ENCODE measurements at regions not wholly inside any gene's neighbourhood (a gene's known extent, or its start where the extent isn't known, plus 50 kb on each side); places are given as distances from the start of the nearest gene placed in this dataset.

GRCh38 chr3:117485841-117486240 lies 776.3 kb downstream of the TUSC7 start:
- DNase-seq: no peak

DNA sequence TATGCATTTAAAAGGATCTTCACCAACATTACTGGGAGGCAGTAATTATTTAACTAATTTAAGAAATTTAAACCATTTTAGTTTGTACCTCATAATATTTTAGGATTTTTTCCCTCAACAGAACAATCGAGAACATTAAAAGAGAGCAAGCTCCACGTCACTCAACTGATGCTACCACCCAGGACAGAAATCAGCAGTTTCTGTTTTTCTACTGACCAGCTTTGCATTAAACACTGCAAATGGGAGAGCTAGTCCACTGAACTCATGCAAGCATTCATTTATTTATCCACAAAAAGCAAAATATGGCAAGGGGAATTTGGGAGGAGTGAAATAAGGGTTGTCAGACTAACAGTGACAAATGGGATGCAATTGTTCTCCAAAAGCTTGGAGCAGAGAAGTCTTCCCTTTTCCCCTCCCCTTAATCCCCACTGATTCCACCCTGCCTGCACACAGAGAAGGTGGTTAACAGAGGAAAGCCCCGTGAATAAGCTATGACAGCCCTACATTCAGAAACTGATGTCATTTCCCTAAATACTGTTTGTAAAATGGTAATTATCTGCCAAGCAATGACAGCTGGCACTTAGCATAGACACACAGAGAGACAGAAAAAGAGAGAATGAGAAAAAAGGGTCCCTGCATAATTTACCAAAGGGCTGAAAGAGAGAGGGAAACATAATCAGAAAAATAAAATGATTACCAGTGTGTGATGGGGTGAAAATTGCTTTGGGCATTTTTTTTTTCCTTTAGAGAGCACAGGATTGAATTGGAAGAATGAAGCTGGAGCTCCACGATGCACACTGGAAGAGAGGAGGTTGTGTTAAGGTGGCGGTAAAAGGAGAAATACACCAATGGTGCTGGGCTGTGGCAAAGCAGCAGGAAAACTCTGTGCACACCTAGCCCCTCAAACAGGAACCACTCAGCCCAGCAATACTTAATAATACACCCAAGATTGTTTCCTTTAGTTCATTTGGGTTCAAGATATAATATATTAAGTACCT lies 777.4 kb downstream of the TUSC7 start:
- no peak for DNase-seq

DNA sequence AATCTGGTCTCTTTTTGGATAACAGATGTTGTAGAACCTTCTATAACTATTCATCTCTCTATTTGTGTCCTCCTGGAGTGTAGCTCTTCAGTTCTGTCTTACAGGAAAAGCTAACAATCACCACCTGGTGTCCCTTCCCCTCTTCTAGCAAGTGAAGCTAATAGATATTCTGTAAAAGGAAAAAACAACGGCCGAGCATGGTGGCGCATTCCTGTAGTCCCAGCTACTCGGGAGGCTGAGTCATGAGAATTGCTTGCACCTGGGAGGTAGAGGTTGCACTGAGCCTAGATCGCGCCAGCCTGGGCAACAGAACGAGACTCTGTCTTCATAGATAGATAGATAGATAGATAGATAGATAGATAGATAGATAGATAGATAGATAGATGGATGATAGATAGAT lies 779.4 kb downstream of the TUSC7 start:
- DNase-seq: no peak

DNA sequence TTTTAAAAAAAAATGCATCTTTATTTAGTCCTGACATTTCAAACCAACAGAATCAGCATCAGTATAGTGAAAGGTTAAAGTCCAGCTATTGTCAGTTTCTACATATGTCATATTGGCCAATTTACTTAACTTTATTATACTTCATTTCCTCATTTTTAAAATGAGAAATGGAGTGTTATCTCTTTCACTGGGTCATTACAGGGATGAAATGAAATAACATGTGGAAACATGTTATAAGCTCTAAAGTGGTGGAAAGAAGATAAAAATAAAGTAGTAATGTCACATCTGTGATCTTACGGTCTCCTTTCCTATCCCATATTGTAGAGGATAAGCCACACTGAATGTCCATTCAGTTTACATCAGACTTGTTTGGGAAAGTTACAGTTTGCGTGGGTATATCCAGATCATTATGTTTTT lies 780.1 kb downstream of the TUSC7 start:
- DNase-seq: no peak

- DNase-seq: no peak
These were observed 781.1 kb downstream of the TUSC7 start for GRCh38 chr3:117490716-117491115.

- no peak for DNase-seq
These were observed 786.0 kb downstream of the TUSC7 start for GRCh38 chr3:117495620-117496019.

DNA sequence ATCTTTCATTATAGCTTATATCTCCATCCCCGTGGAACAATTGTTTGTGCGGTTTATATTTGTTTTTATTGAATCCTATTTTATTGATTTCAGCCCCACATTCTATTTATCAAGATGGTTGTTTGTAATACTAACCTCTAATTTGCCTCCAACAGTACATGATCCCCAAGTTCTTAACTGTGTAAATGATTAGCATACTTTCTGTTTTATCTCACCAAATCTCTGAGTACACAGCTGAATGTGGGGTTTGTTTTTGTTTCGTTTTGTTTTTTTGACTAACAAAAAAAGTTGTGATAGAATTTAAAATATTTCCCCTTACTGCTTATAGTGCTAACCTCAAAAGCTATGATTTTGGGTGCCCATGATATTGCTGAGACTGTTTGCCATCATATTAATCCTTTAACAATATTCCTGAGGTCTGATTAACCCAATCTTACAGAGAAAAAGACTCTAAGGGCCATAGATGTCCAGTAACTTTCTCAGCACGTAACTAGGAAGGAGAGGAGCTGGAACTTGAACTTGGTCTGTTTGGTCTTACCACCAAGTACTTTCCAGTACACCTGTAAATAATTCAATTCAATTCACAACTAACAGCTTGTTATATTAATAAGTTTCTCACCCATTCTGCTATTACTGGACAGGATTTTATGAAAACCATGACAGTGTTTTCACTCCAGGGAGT lies 789.8 kb downstream of the TUSC7 start:
- DNase-seq: no peak

- no peak for DNase-seq
These were observed 798.4 kb downstream of the TUSC7 start for GRCh38 chr3:117507958-117508357.

DNA sequence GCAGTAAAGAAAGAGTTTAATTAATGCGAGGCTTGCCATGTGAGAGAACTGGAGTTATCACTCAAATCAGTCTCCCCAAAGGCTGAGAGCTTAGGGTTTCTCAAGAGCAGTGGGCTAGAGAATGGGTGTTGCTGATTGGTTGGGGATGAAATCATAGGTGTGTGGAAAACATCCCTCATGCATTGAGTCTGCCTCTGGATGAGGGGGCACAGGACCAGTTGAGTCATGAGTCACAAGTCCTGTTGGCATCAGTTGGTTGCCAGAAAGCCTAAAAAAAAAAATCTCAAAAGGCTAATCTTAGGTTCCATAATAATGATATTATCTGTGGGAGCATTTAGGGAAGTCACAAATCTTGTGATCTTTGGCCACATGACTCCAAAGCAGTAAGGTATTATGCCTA lies 800.3 kb downstream of the TUSC7 start:
- DNase-seq: no peak

DNA sequence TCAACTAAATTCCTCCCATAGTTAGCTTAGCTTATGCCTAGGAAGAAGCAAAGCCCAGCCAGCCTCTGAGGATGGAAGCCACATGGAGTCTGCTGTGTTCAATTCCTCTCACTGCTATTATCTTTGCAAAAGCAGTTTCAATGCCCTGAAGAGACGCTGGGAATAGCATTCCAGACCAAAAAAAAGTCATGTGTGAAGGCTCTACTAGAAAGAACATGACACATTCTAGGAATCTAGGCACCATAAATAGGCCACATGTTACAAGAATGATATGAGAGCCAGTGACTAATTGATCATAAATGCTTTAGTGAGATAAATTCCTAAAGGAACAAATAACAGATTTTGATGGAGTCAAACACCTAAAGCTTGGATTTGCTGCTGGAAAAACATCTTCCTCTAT lies 800.8 kb downstream of the TUSC7 start:
- no peak for DNase-seq

- DNase-seq: no peak
These were observed 803.4 kb downstream of the TUSC7 start for GRCh38 chr3:117512975-117513374.

GRCh38 chr3:117515309-117515708 lies 805.7 kb downstream of the TUSC7 start:
- DNase-seq: no peak

GRCh38 chr3:117518364-117518763 lies 808.8 kb downstream of the TUSC7 start:
- DNase-seq: no peak

- DNase-seq: no peak
These were observed 810.2 kb downstream of the TUSC7 start for GRCh38 chr3:117519776-117520175.

DNA sequence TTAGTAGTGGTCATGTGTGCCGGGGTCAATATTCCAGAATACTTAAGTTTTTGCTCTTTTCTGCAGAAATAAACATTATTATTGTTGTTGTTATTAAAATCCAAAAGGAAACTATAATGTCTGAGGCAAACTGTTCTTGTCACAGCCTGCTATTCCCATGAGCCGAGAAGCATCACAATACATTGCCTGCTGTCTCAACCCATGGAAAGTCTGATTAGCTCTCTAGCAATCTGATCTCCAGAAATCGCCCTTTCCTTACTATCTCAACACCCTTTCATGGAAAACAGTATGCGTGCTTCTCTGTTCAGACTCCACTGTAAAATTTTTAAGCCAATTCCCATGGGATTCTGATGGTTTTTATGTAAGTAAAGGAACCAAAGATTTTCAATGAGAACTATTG lies 811.0 kb downstream of the TUSC7 start:
- no peak for DNase-seq

- no peak for DNase-seq
These were observed 813.8 kb downstream of the TUSC7 start for GRCh38 chr3:117523418-117523817.

GRCh38 chr3:117524890-117525289 lies 815.3 kb downstream of the TUSC7 start:
- no peak for DNase-seq

DNA sequence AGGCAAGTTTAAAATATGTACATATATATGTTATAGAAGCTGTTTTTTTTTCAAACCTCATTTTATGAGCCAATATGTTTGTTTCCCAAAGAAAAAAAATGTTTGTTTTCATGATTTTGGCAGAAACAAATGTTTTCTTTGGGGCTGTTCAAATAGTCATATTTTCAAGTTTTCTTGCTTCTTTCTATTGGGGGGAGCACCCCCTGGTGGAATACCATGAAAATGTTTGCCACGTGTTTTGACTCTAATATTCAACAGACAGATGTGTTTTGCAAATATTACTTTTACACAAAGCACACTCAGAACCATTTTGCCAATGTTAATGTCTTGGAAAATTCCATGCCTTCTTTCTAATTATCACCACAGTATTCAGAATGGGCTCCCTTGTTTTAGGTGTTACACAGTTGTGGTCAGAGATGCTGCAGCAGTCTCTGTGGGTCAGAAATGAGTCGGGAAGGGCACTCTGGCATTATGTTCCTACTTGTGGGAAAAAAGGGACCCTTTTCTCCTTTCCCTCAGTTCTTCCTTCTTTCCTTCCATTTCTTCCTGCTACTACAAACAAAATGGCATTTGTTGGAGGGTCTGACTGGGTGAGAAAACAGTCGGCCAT lies 817.0 kb downstream of the TUSC7 start:
- DNase-seq: peak; percentile 17

DNA sequence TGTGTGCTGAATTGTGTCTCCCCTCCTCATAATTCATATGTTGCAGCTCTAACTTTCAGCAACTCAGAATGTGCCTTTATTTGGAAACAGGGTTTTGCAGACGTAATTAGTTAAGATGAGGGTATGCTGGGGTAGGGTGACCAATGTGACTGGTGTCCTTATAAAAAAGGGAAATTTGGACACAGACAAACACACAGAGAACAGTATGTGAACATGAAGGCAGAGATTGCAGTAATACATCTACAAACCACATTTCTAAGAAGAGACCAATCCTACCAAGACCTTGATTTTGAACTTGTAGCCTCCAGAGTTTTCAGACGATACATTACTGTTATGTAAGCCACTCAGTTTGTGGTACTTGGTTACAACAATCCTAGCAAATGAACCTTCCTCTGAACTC lies 817.8 kb downstream of the TUSC7 start:
- DNase-seq: no peak

- no peak for DNase-seq
These were observed 819.1 kb downstream of the TUSC7 start for GRCh38 chr3:117528688-117529087.

DNA sequence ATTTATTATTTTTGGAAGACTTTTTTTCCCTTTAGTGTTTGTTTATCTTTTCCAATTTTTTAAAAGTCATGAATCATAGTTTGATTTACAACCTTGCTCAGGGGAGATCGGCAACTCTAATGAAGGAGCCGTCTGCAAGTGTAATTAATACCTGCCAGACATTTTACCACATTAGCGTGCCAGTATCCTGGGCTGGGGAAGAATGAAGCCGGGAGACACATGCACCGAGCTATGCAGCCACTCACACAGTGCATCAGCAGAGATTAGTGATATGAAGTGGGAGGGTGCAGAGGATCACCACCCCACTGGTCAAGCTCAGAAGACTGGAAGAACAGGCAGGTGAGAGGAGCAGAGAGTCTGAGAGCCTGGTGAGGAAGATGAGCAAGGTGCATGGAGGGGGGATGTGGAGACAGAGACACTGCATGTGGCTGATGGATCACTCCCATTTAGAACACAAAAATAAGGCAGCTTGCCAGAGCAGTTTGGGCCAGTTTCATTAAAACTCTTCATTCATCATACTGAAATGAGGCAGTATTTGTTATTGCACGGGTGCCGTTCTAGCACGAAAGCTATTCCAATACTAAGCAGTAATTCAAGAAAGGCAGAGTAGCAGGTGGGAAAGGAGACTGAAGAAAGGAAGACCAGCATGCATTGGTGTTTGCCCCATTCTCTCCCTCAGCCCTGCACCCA lies 821.6 kb downstream of the TUSC7 start:
- DNase-seq: no peak

GRCh38 chr3:117532268-117532667 lies 822.7 kb downstream of the TUSC7 start:
- DNase-seq: no peak

DNA sequence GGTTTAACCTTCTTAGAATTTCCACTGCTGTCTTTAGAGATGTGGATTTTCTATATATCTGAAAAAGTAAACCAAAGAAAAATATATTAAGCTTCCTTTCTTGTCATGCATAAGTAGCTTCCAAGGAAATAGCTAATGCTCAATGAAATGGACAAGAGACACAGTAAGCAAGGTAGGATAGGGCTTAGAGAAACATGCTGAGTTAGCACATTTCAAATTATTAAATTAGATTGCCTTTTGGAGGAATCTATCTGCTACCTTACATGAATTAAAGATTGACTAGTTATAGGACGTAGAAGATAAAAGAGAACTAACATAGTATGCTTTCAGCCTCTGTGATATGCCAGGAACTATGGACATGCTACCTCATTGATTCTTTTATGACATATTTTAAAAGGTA lies 824.6 kb downstream of the TUSC7 start:
- DNase-seq: no peak

Data from DMS 273 treated with DMSO at 0.1 percent for 48 hours (cell line).